ENCODE measurements at regions not wholly inside any gene's neighbourhood (a gene's known extent, or its start where the extent isn't known, plus 50 kb on each side); places are given as distances from the start of the nearest gene placed in this dataset.

DNA sequence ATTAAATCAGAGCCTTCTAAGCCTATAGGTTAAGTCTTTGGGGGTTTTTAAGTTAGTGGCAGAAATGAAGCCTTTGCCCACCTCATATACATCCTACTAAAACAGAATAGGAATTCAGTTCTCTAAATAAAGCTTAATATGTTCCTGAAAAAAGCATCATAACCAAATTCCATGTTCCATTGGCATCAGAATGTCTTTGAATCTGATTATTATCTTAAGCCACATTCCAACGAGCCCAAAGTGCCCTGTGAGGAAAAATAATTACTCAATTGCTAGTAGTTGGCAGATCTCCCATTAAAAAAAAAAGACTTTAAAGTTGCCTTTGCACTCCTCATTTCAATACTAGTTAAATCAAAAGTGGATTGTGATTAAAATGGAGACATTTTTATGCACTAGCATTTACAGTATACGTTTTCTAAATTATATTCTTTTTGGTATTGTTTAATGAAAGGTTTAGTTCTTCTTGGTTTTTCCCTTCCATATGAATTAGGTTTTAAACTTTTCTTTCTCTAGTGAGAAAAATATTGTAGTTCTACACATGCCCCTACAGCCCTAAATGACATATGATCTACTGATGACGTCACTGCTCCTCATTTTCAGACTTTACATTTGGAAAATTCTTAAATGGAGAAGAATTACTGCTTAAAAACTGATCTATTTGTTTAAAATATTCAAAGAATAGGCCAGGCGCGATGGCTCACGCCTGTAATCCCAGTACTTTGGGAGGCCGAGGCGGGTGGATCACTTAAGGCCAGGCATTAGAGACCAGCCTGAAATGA is 54.3 kb upstream of the CABCOCO1 start:
- TF ChIP-seq CTCF (optimal IDR thresholded peaks at IDR 0.05 in 1 of 3, IDR thresholded peaks at IDR 0.05 in 1 of 3, conservative IDR thresholded peaks at IDR 0.05 in 1 of 3; ENCODE audit: extremely low read depth in 1 of 3, insufficient read depth in 2 of 3, low read length in 3 of 3) (no peak), EZH2 (IDR thresholded peaks at IDR 0.05; ENCODE audit: low read length) (no peak)
